Caco-2 (cell line): ENCODE measurements at regions not wholly inside any gene's neighbourhood (a gene's known extent, or its start where the extent isn't known, plus 50 kb on each side); places are given as distances from the start of the nearest gene placed in this dataset.
"Not testable (repeated sequence)": the region's sequence is repeated elsewhere in the genome, so short reads cannot be mapped to it uniquely, and the experiment has no call there.

Experiments
- BruUV-seq: library from RNA; stranded (reverse); fragments of 400-500 nt; replicated peaks from 2 replicates; lab custom pipeline; 2021; lab: Mats Ljungman, UMichigan
- CTCF ChIA-PET: fragments of 300-600 bp; sonication (Branson Sonifier 250); formaldehyde crosslinking; loops from one replicate; lab custom pipeline; 2022; ENCODE audit warnings: antibody characterized with exemption; lab: Charles Lee
- POLR2A ChIA-PET: fragments of 300-600 bp; sonication (Branson Sonifier 250); formaldehyde crosslinking; loops from one replicate; lab custom pipeline; 2022; ENCODE audit warnings: antibody characterized with exemption; lab: Charles Lee
- DNase-seq, 2 experiments: peaks; one replicate each; pipeline versions ENCODE4 v3.0.0 to v3.0.0-alpha.2; 2020 to 2022
- H3K27me3 ChIP-seq: replicated peaks from 2 replicates; pipeline ENCODE4 v1.6.0; 2011; ENCODE audit warnings: low read length; ENCODE audit not compliant: control insufficient read depth, insufficient read depth
- H3K36me3 ChIP-seq: 2 replicates; pipeline ENCODE4 v1.5.1; 2011; ENCODE audit warnings: low read length; ENCODE audit not compliant: control insufficient read depth, insufficient read depth
- H3K4me1 ChIP-seq: fragments of 250-450 bp; sonication (Bioruptor Pico); 2 replicates; pipeline ENCODE4 v1.5.1; 2020; ENCODE audit warnings: mild to moderate bottlenecking
- H3K4me3 ChIP-seq: 2 replicates; pipeline ENCODE4 v1.5.1; 2011; ENCODE audit warnings: low read depth, mild to moderate bottlenecking, control low read depth, low read length
- H3K9me3 ChIP-seq: fragments of 250-450 bp; sonication (Bioruptor Pico); 2 replicates; pipeline ENCODE4 v1.5.1; 2020; ENCODE audit warnings: mild to moderate bottlenecking, moderate library complexity
- H3K27ac Mint-ChIP-seq: one replicate; pipeline ENCODE4 v1.8.0; 2022; ENCODE audit warnings: mixed read lengths; ENCODE audit not compliant: unreplicated experiment
- H3K27me3 Mint-ChIP-seq: one replicate; pipeline ENCODE4 v1.8.0; 2022; ENCODE audit warnings: mixed read lengths; ENCODE audit not compliant: insufficient read depth, unreplicated experiment
- H3K36me3 Mint-ChIP-seq: one replicate; pipeline ENCODE4 v1.8.0; 2022; ENCODE audit warnings: mild to moderate bottlenecking, mixed read lengths; ENCODE audit not compliant: insufficient read depth, unreplicated experiment
- H3K4me1 Mint-ChIP-seq: one replicate; pipeline ENCODE4 v1.8.0; 2022; ENCODE audit warnings: low read depth, mixed read lengths; ENCODE audit not compliant: unreplicated experiment
- H3K4me3 Mint-ChIP-seq: one replicate; pipeline ENCODE4 v1.8.0; 2022; ENCODE audit warnings: mild to moderate bottlenecking, moderate library complexity, mixed read lengths; ENCODE audit not compliant: unreplicated experiment
- H3K9me3 Mint-ChIP-seq: one replicate; pipeline ENCODE4 v1.8.0; 2022; ENCODE audit warnings: mixed read lengths; ENCODE audit not compliant: unreplicated experiment
- intact Hi-C: fragments of 100-400 bp; cut with micrococcal nuclease; formaldehyde crosslinking; loops from one replicate; pipeline ENCODE4 v1.10.0; 2022; ENCODE audit not compliant: unreplicated experiment
- TF ChIP-seq, protein P1 (sequence below), 2 experiments: fragments of 200-600 bp in 1 of 2; IDR thresholded peaks; 1 replicate in 1 of 2; 2 replicates in 1 of 2; pipeline versions ENCODE4 v1.5.1 to v1.8.0; 2011 to 2022; ENCODE audit warnings: antibody characterized with exemption in 1 of 2, control low read depth in 1 of 2, inconsistent platforms in 1 of 2, low read depth in 1 of 2, low read length in 1 of 2, mild to moderate bottlenecking in 1 of 2, moderate library complexity in 1 of 2; ENCODE audit not compliant: insufficient read depth in 1 of 2, severe bottlenecking in 1 of 2, unreplicated experiment in 1 of 2

DNA sequence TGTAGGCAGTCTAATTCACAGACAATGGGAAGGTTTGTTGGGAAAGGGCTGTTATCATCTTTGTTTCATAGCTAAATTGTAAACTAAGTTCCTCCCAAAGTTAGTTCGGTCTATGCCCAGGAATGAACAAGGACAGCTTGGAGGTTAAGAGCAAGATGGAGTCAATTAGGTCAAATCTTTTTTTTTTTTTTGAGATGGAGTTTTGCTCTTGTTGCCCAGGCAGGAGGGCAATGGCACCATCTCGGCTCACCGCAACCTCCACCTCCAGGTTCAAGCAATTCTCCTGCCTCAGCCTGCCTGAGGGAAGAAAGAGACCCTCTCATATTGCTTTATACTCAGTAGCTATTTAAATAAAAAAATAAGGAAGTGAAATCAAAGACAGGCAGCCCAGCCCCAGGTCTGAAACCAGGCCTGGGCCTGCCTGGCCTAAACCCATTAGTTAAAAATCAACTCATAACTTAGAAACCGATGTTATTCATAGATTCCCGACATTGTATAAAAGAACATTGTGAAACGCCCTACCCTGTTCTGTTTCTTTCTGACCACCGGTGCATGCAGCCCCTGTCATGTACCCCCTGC lies 297.4 kb upstream of the SGCG start:
- TF ChIP-seq, protein P1, sequence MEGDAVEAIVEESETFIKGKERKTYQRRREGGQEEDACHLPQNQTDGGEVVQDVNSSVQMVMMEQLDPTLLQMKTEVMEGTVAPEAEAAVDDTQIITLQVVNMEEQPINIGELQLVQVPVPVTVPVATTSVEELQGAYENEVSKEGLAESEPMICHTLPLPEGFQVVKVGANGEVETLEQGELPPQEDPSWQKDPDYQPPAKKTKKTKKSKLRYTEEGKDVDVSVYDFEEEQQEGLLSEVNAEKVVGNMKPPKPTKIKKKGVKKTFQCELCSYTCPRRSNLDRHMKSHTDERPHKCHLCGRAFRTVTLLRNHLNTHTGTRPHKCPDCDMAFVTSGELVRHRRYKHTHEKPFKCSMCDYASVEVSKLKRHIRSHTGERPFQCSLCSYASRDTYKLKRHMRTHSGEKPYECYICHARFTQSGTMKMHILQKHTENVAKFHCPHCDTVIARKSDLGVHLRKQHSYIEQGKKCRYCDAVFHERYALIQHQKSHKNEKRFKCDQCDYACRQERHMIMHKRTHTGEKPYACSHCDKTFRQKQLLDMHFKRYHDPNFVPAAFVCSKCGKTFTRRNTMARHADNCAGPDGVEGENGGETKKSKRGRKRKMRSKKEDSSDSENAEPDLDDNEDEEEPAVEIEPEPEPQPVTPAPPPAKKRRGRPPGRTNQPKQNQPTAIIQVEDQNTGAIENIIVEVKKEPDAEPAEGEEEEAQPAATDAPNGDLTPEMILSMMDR (IDR thresholded peaks at IDR 0.05; ENCODE audit: insufficient read depth in 1 of 2, low read depth in 1 of 2, low read length in 1 of 2, severe bottlenecking in 1 of 2, unreplicated experiment in 1 of 2): no peak
- H3K4me1 ChIP-seq: no peaks in the 10 kb centered on the region
- no peaks in the 10 kb centered on the region for H3K27me3 Mint-ChIP-seq
- BruUV-seq: no TSS peak
- no peaks in the 10 kb centered on the region for H3K9me3 ChIP-seq
- H3K36me3 ChIP-seq: no peaks in the 10 kb centered on the region
- no peak overlapping the region for H3K27ac Mint-ChIP-seq
- DNase-seq: no peak
- H3K4me3 Mint-ChIP-seq: no peak overlapping the region
- no peaks in the 10 kb centered on the region for H3K27me3 ChIP-seq
- CTCF ChIA-PET: no interaction called here
- POLR2A ChIA-PET: no interaction called here
- no peaks in the 10 kb centered on the region for H3K4me1 Mint-ChIP-seq
- no peaks in the 10 kb centered on the region for H3K9me3 Mint-ChIP-seq
- no peaks in the 10 kb centered on the region for H3K36me3 Mint-ChIP-seq
- no peak overlapping the region for H3K4me3 ChIP-seq
- intact Hi-C loops: no loop called here

DNA sequence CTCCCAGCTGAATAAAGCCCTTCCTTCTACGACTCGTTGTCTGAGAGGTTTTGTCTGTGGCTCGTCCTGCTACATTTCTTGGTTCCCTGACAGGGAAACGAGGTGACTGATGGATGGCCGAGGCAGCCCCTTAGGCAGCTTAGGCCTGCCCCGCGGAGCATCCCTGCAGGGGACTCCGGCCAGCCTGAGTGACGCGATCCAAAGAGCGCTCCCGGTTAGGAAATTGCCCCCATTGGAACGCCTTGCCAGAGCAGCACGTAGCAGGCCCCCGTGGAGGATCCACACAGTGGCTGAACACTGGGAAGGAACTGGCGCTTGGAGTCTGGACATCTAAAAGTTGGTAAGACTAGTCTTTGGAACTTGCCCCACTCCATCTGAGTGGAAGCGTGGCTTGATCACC lies 296.8 kb upstream of the SGCG start:
- Mint-ChIP-seq H3K36me3 (no peaks in the 10 kb centered on the region), H3K27me3 (no peaks in the 10 kb centered on the region), H3K4me3 (no peak overlapping the region), H3K4me1 (no peaks in the 10 kb centered on the region), H3K27ac (no peak overlapping the region), H3K9me3 (no peaks in the 10 kb centered on the region)
- no peaks in the 10 kb centered on the region for H3K27me3 ChIP-seq
- CTCF ChIA-PET: no interaction called here
- POLR2A ChIA-PET: no interaction called here
- DNase-seq: no peak
- no TSS peak for BruUV-seq
- no peak overlapping the region for H3K4me3 ChIP-seq
- TF ChIP-seq, protein P1 (IDR thresholded peaks at IDR 0.05; ENCODE audit: insufficient read depth in 1 of 2, low read depth in 1 of 2, low read length in 1 of 2, severe bottlenecking in 1 of 2, unreplicated experiment in 1 of 2): no peak
- no peaks in the 10 kb centered on the region for H3K36me3 ChIP-seq
- no peaks in the 10 kb centered on the region for H3K9me3 ChIP-seq
- intact Hi-C loops: no loop called here
- H3K4me1 ChIP-seq: no peaks in the 10 kb centered on the region

DNA sequence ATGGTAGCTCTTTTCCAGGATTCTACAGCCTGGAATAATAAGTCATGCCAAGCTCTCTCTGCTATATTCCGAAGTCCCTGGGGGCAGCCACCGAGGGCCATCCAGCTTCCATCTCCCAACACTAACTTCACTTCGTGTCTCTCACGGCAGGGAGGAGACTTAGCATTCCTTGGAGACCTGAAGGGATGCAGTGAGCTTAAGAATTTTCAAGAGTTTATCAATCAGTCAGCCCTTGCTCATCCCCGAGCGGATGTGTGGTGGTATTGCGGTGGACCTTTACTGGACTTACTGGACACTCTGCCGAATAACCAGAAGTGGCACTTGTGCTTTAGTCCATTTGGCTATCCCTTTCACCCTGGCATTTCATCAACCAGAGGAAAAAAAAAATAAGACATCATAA lies 294.7 kb upstream of the SGCG start:
- H3K4me3 ChIP-seq, H3K27ac Mint-ChIP-seq, H3K4me1 ChIP-seq, DNase-seq, H3K9me3 ChIP-seq, H3K36me3 ChIP-seq, H3K36me3 Mint-ChIP-seq, intact Hi-C loops, H3K4me3 Mint-ChIP-seq, POLR2A ChIA-PET, H3K4me1 Mint-ChIP-seq, CTCF ChIA-PET, H3K9me3 Mint-ChIP-seq, BruUV-seq, H3K27me3 ChIP-seq, H3K27me3 Mint-ChIP-seq: not testable (repeated sequence)

DNA sequence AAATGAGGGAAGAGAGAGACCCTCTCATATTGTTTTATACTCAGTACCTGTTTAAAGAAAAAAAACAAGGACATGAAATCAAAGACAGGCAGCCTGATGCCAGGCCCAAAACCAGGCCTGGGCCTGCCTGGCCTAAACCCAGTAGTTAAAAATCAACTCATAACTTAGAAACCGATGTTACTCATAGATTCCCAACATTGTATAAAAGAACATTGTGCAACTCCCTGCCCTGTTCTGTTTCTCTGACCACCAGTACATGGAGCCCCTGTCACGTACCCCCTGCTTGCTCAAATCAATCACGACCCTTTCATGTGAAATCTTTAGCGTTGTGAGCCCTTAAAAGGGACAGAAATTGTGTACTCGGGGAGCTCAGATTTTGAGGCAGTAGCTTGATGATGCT lies 291.4 kb upstream of the SGCG start:
- POLR2A ChIA-PET, intact Hi-C loops, H3K4me1 Mint-ChIP-seq: not testable (repeated sequence)

More for the DNA sequence above, 291.4 kb upstream of the SGCG start:
- H3K9me3 ChIP-seq, H3K4me1 ChIP-seq, BruUV-seq, DNase-seq, H3K4me3 Mint-ChIP-seq, CTCF ChIA-PET, H3K27me3 Mint-ChIP-seq, H3K27ac Mint-ChIP-seq, H3K4me3 ChIP-seq, H3K36me3 ChIP-seq, H3K9me3 Mint-ChIP-seq, H3K27me3 ChIP-seq, H3K36me3 Mint-ChIP-seq: not testable (repeated sequence)
